Panc1 (cell line): ENCODE measurements at regions not wholly inside any gene's neighbourhood (a gene's known extent, or its start where the extent isn't known, plus 50 kb on each side); places are given as distances from the start of the nearest gene placed in this dataset.

Source experiments
- ATAC-seq: fragments of 200-7000 bp; cut with Tn5 transposase; 2 replicates; pipeline ENCODE4 v1.9.1; 2020; ENCODE audit warnings: mild to moderate bottlenecking, moderate library complexity
- BruUV-seq: library from RNA; stranded (reverse); fragments of 400-500 nt; replicated peaks from 2 replicates; lab custom pipeline; 2021; lab: Mats Ljungman, UMichigan
- CTCF ChIA-PET: fragments of 300-600 bp; sonication (Branson Sonifier 250); formaldehyde crosslinking; loops from one replicate; lab custom pipeline; 2022; ENCODE audit warnings: antibody characterized with exemption; lab: Charles Lee
- POLR2A ChIA-PET: fragments of 300-600 bp; sonication (Branson Sonifier 250); formaldehyde crosslinking; loops from one replicate; lab custom pipeline; 2022; ENCODE audit warnings: antibody characterized with exemption; lab: Charles Lee
- DNase-seq: peaks from one replicate; pipeline ENCODE4 v3.0.0-alpha.2; 2010; ENCODE audit warnings: low read depth, low spot score
- H3K27ac ChIP-seq: 2 replicates; pipeline ENCODE4 v1.5.1; 2011; ENCODE audit warnings: mild to moderate bottlenecking, low read length, inconsistent platforms
- H3K27me3 ChIP-seq: fragments of 200-500 bp; sonication (Bioruptor generic); 2 replicates; pipeline ENCODE4 v1.6.0; 2014; ENCODE audit warnings: low read length, inconsistent platforms; ENCODE audit not compliant: control insufficient read depth, insufficient read depth
- H3K36me3 ChIP-seq: fragments of 200-500 bp; sonication (Bioruptor generic); 2 replicates; pipeline ENCODE4 v1.5.1; 2014; ENCODE audit warnings: inconsistent platforms, mild to moderate bottlenecking, low read length, moderate library complexity; ENCODE audit not compliant: control insufficient read depth, insufficient read depth
- H3K4me1 ChIP-seq: 2 replicates; pipeline ENCODE4 v1.5.1; 2011; ENCODE audit warnings: inconsistent platforms, mild to moderate bottlenecking, low read length, moderate library complexity; ENCODE audit not compliant: control insufficient read depth, insufficient read depth
- H3K4me3 ChIP-seq, 2 experiments: 2 replicates each; pipeline ENCODE4 v1.5.1; 2011 to 2012; ENCODE audit warnings: low read depth in 2 of 2, low read length in 2 of 2, mild to moderate bottlenecking in 2 of 2, inconsistent platforms in 1 of 2, moderate library complexity in 1 of 2
- H3K9me3 ChIP-seq: fragments of 200-500 bp; sonication (Bioruptor generic); 2 replicates; pipeline ENCODE4 v1.5.1; 2014; ENCODE audit warnings: low read depth, mild to moderate bottlenecking, inconsistent platforms, low read length, moderate library complexity; ENCODE audit not compliant: control insufficient read depth, insufficient read depth
- CTCF ChIP-seq: fragments of 450-650 bp; IDR thresholded peaks from 2 replicates; pipeline ENCODE4 v1.5.1; 2017; ENCODE audit warnings: mild to moderate bottlenecking
- POLR2AphosphoS5 ChIP-seq: IDR thresholded peaks from 2 replicates; pipeline ENCODE4 v1.6.1; 2012; ENCODE audit warnings: mild to moderate bottlenecking, low read depth, low read length, moderate library complexity
- REST ChIP-seq, 2 experiments: IDR thresholded peaks; 2 replicates each; pipeline ENCODE4 v1.6.1; 2011 to 2012; ENCODE audit warnings: low read depth in 2 of 2, control low read depth in 1 of 2, low read length in 1 of 2, mild to moderate bottlenecking in 1 of 2, moderate library complexity in 1 of 2; ENCODE audit not compliant: insufficient read depth in 1 of 2
- SIN3A ChIP-seq: IDR thresholded peaks from 2 replicates; pipeline ENCODE4 v1.6.1; 2012; ENCODE audit warnings: low read depth, mild to moderate bottlenecking, low read length, moderate library complexity, borderline replicate concordance; ENCODE audit not compliant: insufficient read depth
- TCF7L2 ChIP-seq: IDR thresholded peaks from 2 replicates; pipeline ENCODE4 v1.6.1; 2011; ENCODE audit warnings: mild to moderate bottlenecking, low read depth, low read length, inconsistent platforms
- in situ Hi-C: cut with HindIII; loops from 2 replicates; pipeline ENCODE4 v1.10.0; 2016; ENCODE audit warnings: low sequenced_read_pairs, low pct_unique_long_range_greater_than_20kb
- intact Hi-C: fragments of 100-400 bp; cut with micrococcal nuclease; formaldehyde crosslinking; loops from one replicate; pipeline ENCODE4 v1.10.0; 2022; ENCODE audit not compliant: unreplicated experiment

GRCh38 chr14:25484906-25485305 is 435.0 kb upstream of the STXBP6 start:
- ChIA-PET POLR2A (no interaction called here), CTCF (no interaction called here)
- Histone ChIP-seq H3K36me3 (no peaks in the 10 kb centered on the region), H3K27me3 (no peaks in the 10 kb centered on the region), H3K4me1 (no peaks in the 10 kb centered on the region), H3K27ac (no peak overlapping the region), H3K4me3 (no peak overlapping the region), H3K9me3 (no peaks in the 10 kb centered on the region)
- in situ Hi-C loops, result no loop called here
- DNase-seq, result no peak
- TF ChIP-seq TCF7L2, result no peak
- TF ChIP-seq REST (IDR thresholded peaks at IDR 0.05; ENCODE audit: insufficient read depth in 1 of 2, low read depth in 2 of 2, low read length in 1 of 2), result no peak
- ATAC-seq, result no peak
- intact Hi-C loops, result no loop called here
- BruUV-seq, result no TSS peak

GRCh38 chr14:25484235-25484634 is 434.3 kb upstream of the STXBP6 start:
- Histone ChIP-seq H3K4me1 (no peaks in the 10 kb centered on the region), H3K27me3 (no peaks in the 10 kb centered on the region), H3K27ac (no peak overlapping the region), H3K4me3 (no peak overlapping the region), H3K36me3 (no peaks in the 10 kb centered on the region), H3K9me3 (no peaks in the 10 kb centered on the region)
- intact Hi-C loops (no loop called here), in situ Hi-C loops (no loop called here)
- no TSS peak for BruUV-seq
- TF ChIP-seq SIN3A (no peak), POLR2AphosphoS5 (no peak), REST (IDR thresholded peaks at IDR 0.05; ENCODE audit: insufficient read depth in 1 of 2, low read depth in 2 of 2, low read length in 1 of 2) (no peak), TCF7L2 (no peak), CTCF (no peak)
- ChIA-PET CTCF (no interaction called here), POLR2A (no interaction called here)
- no peak for DNase-seq
- no peak for ATAC-seq
